GM19438 (cell line): ENCODE measurements at regions not wholly inside any gene's neighbourhood (a gene's known extent, or its start where the extent isn't known, plus 50 kb on each side); places are given as distances from the start of the nearest gene placed in this dataset.

Experiments
- ATAC-seq: cut with Tn5 transposase; IDR thresholded peaks from one replicate; pipeline ENCODE4 v1.9.1; 2021; ENCODE audit warnings: low read depth; ENCODE audit not compliant: unreplicated experiment

DNA sequence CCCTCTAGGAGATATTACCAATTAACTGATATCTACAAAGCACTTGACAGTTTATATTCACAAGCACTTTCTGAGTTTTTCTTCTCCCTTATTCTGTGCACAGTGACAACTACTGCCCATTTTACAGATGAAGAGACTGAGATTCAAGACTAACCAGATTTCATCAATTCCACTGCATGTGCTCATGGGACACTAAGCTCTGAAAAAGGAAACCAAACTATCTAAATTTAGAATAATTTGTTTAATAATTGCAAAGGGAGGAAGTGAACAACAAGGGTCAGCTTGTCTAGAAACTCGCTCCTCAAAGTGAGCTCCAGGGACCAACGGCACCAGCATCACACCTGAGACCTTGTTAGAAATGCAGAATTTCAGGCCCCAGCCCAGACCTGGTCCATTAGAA is 50.8 kb upstream of the MYLIP start:
- ATAC-seq = peak; percentile 85

DNA sequence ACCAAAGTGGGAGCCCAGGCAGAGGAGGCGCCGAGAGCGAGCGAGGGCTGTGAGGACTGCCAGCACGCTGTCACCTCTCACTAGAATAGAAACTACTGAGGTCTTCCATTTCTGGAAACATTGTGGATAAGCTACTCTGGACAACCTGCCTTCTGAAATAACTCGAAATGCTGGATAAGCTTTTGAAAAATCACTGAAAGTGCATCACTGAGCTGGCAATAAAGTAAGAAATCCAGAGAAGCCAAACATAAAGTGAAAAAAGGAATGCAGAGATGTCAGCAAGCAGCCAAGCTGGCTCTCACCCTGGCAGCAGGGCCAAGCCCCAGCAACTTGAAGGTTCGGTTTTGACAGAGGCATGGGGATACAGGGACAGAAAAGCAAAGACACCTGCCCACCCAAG is 59.2 kb upstream of the MYLIP start:
- no peak for ATAC-seq

DNA sequence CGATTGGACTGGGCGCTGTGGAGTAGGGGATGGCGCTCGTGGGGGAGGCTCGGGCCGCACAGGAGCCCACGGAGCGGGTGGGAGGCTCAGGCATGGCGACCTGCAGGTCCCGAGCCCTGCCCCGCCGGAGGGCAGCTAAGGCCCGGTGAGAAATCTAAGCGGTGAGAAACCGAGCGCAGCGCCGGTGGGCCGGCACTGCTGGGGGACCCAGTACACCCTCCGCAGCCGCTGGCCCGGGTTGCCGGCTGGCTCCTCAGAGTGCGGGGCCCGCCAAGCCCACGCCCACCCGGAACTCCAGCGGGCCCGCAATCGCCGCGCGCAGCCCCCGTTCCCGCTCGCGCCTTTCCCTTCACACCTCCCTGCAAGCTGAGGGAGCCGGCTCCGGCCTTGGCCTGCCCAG is 59.7 kb upstream of the MYLIP start:
- ATAC-seq = no peak

DNA sequence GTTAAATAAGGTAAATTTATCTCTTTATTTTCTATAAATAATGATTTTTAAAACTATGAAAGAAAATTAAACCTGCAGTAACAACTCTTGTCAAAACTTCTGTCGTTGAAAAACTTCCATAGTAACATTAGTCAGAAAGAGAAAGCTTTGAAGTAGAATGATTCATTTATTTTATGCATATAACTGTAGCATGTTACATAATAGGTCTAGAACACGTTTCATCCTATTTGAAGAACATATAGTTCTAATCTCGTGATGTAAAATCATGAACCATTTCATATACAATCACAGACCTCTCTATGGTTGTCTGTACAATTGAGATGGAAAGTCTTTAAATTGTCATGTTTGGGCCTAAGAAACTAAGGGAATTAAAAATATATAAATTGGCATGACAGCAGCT is 61.3 kb upstream of the MYLIP start:
- no peak for ATAC-seq

DNA sequence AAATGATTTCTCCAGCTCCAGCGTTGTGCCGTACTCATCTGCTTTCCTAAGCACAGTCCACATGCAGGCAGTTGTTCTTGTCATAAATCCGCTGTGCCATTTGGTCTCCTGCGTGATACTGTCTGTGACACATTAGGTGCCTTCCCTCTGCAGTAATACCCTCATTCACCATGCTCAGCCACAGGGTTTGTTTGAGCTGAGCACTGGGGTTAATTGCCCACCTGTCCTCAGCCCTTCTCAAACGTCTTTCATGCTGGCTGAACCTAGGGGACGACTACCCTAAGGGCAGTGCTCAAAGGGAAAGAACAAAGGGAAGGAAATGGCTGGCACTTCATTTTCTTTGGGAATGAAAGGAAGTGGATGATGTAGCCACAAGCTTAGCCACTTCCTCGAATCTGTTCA is 64.2 kb upstream of the MYLIP start:
- no peak for ATAC-seq

DNA sequence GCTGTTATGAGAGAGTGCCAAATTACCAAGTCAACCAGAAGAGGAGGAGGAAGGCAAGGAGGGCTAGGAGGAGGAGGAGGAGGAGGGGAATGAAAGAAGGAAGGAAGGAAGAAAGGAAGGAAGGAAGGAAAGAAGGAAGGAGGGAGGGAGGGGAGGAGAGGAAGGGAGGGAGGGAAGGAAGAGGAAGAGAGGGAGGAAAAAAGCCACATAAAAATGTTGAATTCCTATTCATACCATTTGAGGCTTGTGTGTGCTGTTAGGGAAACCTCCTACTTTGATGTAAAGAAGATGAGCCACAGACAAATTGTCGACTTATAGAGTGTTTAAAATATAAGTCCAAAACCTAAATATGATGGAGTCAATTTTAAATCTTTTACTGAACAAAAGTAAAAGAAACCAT is 65.3 kb upstream of the MYLIP start:
- no peak for ATAC-seq

DNA sequence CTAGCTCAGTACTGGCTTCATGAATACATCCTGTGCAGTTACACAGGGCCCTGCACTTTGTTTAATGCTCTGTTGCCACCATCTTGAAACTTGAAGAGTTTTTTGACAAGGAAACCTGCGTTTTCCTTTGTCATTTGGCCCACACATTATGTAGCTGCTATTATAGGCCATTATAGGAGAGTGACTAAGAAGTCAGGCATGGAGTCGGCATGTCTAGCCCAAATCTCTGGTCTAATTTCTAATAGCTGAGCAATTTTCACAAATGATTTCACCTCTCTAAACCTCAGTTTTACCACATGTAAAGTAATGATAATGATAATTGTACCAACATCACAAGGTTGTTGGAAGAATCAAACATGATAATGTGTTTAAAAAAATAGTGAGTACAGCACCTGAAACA is 67.1 kb upstream of the MYLIP start:
- no peak for ATAC-seq

DNA sequence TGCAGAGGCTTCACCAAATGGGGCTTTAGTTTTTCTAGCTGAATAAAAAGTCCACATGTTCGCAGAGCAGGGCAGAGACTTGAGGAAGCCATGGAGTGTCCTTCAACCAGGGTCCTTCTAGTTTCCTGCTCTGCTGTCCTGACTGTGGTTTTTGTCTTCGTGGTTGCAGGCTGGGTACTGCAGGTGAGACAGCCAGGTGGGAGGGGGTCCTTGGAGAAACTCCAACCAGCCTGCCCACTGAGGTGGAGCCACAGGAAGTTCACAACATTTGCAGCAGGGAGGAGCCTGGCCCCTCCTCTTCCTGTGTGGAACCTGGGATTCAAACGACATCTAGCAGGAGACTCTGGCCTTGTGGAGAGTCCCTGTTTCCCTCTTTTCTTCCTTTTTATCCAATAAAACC is 68.8 kb upstream of the MYLIP start:
- no peak for ATAC-seq

DNA sequence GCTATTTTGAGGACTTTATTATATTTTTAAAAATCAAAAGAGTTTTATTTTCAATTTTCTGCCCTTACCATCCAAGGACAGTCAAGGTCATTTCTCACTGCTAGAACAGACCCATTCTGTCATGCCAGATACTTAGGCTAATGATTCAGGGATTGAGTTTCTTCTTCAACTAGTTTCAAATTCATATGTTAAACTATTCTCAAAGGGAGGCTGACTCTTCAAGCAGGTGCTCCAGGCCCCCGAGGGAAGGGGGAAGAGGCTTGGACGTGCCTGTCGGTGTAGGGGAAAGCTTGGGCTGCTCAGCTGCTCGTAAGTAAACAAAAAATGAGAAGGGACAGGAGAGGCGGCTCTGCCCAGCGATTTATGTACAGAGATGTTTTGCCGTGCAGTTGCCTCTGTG is 69.4 kb upstream of the MYLIP start:
- ATAC-seq = no peak

DNA sequence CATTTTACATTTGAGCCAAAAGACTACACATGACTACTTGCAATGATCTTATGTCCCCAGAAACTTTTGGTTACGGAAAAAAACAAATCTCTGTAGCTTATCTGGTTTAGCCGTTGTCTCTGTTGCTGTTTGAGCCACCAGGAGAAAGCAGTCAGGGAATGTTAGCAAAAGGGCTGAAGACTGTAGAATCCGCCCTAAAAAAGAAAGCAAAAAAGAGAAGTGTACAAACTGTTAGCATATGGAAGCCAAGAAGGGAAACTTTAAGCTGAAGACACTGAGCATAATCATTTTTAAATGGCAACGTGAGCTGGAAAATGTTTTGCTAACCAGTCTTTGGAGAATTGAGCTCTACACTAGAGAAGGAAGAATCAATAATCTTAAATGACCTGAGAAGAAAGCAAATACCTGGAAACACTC is 69.9 kb upstream of the MYLIP start:
- no peak for ATAC-seq

DNA sequence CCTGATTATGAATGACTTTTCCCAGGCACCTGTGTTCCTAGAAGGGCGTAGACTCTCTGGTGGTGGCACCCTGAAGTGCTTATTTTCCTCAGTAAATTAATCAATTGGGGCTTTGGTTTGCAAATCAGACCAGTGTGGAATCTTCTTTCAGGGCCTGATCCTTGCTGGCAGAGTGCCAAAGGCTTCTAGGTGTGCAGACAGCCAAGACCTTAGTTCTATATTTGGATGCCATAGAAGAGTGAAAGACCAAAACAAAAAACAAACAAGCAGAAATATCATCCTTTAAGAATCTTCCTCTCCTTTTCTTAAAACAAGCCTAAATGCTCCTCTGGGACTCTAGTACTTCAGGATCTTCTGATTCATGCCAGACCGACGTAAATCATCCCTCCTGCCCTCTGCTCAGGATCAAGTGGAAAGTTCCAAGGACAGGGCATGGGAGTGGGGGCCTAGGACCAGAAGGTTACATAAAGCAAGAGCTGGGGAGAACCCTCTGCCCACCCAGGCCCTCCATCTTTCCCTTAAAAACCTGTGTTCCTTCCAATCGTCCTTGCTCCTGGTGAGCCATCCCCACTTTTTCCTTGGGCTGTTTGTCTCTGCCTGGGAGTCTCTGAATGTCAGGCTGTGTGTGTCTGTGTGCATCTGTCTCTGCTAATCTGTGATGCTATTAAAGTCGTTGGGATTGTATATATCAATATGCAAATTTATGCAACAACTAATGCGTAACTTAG is 70.5 kb upstream of the MYLIP start:
- ATAC-seq = no peak

DNA sequence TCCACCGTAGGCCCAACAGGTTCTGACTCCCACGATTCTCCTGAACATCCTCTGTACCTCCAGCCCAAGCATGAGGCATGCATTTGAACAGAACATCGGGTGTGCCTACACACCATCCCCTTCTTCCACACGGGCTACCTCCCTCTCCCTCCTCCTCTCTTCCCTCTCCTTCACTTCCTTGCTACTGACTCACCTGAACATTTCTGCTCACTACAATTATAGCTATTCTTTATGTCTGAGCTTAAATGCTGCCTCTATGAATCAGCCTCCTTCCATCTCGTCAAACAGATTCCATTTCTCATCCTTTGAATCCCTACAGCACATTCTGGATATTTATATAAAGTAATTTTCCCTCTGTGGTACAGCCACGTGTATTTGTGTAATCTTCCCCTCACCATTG is 71.4 kb upstream of the MYLIP start:
- ATAC-seq = no peak

DNA sequence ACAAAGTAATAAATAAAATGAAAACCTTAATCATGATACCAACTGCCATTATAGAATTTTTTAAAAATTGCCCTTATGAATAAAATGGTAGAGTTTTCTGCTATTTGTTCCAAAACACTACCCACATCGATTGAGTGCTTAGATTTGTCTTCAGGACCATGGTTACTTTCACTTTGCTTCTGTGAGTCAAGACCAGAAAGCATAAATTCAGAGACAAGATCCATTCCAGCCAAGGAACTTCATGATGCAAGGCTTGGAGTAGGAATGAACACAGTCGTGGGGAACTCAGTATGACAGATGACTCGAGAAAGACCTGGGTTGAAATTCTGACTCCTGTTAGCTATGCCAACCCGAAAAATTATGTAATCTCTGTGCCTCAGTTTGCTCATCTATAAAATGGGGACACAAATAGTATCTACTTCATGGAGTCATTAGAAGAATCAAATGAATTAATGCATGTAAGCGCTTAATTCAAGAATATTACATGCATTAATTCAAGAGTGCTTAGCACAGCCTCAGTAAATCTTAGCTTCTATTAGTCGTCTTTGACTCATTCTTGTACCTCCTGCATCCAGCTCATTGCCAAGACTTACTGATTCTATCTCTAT is 72.5 kb upstream of the MYLIP start:
- no peak for ATAC-seq

DNA sequence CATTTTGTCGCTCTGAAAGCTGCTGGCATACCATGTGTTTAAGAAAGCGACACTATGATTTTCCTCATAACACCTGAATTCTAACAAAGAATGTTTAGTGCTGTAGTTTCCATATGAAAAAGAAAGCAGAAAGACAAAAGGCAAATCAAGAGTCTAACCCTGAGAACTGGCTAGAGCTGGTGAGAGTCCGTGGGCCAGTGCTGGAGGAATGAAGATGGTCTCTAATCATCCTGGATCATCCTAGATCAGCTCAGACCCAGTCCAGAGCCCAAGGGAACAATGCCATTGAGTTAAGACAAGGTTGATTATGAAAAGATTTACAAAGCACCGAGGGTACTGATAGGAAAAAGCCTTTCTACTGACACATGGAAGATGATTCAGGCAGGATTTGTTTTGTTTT is 73.0 kb upstream of the MYLIP start:
- ATAC-seq = no peak

DNA sequence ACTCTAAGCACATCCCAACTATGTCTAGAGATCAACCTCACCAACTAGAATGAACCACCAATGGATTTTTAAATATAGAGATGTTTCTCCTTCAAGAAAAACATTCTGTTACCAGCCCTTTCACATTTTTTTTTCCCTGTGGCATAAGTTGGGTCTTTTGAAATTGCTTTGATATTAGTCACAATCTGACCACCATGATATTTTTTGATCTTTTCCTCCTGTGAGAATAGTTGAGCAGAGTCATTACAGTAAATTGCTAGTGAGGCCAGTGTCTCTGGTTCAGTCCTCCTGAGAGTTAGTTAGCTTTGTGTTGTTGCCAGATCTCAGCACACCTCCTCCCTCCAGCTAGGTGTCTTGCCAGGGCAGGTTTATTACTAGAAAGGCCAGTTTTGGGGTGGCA is 79.7 kb upstream of the MYLIP start:
- ATAC-seq = no peak

DNA sequence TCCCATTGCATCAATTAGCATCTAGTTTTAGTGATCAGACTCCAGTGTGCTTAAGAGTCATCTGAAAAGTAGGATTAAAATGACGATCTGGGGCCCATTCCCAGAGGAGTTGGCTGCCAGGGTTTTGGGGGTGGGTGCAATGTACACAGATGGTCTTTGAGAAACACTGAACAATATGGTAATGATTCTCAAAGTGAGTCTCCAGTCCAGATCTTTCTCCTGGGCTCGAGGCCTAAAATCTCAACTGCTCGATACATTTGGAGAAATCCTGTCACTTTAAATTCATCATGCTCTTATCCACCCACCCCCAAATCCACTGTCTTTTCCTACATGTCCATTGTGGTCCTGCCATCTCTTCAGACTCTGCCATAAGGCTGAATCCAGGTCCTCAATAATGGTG is 80.7 kb upstream of the MYLIP start:
- ATAC-seq = no peak

DNA sequence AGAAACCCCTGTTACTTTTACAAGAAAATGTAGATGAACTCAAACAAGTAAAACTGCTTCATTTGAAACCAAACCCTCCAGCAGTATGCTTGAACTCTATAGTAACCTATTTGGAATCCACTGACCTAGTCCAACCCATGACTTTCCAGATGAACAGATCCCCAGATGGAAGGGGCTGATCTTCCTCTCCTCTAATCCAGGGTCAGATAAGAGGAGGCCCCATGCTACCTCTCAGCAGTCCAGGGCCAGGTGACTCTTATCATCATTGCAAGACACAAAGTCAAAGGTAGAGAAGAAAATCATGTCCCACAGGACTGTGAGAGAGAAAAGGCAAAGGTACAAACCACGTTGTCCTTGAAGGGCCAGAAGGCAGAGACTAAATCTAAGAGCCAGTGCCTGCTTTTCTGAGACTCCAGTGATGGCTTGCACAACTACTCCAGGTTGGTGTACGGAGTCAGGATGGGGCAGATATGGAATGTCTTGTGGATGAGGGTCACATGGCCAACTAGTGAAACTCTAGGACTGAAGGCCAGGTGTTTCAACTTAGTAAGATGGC is 81.4 kb upstream of the MYLIP start:
- no peak for ATAC-seq

DNA sequence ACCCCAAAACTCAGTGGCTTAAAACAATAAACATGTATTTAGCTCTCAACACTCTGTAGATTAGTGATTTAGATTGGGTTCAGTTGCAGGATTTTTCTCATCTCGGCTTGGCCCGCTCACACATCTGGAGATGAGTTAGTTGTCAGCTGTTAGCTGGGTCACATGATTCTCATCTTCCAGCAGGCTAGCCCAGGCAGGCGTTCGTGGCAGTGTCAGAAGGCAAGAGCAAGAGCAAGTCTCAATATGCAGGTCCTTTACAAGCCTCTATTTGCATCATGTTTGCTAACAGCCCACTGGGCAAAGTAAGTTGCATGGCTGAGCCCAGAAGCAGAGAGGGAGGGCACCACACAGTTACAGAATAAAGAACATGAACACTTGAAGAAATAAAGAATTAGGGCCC is 83.6 kb upstream of the MYLIP start:
- no peak for ATAC-seq

DNA sequence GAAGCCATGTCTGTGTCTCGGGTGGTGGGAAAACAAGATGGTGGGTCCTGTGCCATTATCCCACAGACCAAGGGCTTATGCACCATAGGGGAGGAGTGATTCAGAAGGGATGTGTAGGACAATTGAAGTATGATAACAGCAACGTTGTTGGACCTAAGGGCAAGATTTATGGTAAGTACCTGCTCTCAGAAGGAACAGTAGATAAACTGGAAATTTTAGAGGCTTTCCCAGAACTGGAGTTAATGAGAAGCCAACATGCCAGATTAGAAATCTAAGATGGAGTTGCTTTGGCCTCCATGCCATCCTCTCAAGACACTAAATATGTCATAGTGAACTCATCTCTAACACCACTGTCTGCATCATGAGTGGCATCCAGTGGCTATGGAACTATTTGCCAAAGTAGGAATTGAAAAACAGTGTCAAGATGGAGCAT is 84.7 kb upstream of the MYLIP start:
- no peak for ATAC-seq

DNA sequence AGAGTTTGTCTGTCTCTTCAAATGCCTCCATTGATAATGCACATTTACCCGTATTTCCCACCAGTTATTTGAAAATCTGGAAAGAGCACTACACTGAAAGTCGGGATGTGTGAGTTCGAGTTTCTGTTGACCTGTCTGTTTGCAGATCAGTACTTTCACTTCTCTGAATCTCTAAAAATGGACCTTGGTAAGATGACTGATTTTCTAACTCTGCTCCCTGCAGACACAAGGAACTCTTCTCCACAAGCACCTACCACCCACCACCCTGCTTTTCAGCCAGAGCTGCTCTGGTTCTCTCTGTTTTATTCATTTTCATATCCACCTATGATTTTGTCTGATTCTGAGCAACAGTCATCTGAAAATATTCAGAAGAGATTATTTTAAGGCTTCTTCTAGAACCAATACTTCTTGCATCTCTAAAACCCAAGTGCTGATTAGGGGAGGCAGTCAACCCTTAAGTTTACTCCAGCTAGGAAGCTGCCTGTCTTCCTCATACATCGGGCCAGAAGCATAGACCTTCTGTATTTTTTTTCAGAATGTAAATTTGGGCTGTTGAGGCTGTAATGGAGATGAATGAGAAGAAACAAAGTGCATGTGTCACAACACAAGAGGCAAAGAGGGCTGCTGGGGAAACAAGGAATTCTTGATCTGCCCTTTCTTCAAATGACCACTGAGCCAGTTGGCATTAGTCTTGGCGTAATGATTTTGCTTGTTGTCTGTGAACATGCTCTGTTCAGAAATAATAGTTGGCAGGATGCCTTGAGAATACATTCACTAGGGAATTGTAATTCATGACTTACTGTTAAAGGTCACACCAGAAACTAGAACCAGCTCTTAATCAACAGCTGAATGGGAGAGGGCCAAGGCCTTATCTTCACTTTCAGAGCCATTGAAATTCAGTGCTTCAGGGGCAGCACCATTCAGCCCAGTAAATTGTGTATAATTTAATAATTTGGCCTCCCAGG is 85.4 kb upstream of the MYLIP start:
- ATAC-seq = peak; percentile 58

DNA sequence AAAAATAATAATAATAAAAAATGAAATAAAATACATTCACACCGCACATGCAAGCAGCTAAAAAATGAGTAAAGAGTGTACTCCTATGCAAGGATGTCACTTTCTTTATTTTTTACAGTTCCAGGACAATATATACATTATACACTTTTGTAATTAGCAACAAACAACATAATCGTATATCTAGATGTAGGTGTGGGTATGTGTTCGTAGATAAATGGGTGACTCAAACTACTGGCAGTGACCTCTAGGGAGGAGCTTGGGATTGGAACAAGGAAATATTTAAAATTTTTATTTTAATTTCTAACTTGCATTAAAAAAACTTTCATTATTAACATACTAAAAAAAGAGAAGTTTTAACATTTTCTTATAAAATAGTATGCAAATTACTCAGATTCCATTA is 86.1 kb upstream of the MYLIP start:
- ATAC-seq = no peak
